ENCODE measurements at regions not wholly inside any gene's neighbourhood (a gene's known extent, or its start where the extent isn't known, plus 50 kb on each side); places are given as distances from the start of the nearest gene placed in this dataset.

DNA sequence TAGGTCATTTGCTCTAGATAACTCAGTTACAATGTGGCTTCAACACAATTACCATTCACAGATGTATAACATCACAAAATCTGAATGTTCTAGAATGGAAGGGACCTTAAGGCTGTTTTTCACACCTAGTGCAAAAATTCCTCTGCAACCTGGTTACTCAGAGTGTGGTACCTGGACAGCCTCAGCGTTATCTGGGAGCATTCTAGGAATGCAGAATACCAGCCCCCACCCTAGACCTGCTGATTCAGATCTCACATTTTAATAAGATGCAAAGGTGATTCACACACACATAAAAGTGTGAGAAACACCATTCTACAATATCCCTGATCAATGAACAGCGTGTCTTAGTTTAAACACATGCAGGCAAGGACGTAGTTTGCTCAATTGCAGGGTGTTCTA lies 233.1 kb downstream of the TDRD15 start:
- TF ChIP-seq TCF7L2 (IDR thresholded peaks at IDR 0.05; ENCODE audit: borderline replicate concordance, low read depth, low read length), result no peak
- no peak for TF ChIP-seq CTCF (tag by site-specific recombination; IDR thresholded peaks at IDR 0.05)
- TF ChIP-seq ZNF791 (tag by site-specific recombination; IDR thresholded peaks at IDR 0.05), result no peak
- TF ChIP-seq ZNF521 (tag by site-specific recombination; IDR thresholded peaks at IDR 0.05), result no peak
- TF ChIP-seq REST (tag by site-specific recombination; IDR thresholded peaks at IDR 0.05), result no peak
- TF ChIP-seq GLIS1 (tag by site-specific recombination; IDR thresholded peaks at IDR 0.05), result no peak
- TF ChIP-seq ZNF768 (tag by site-specific recombination; IDR thresholded peaks at IDR 0.05), result no peak
- TF ChIP-seq ZNF76 (tag by site-specific recombination; IDR thresholded peaks at IDR 0.05; ENCODE audit: borderline replicate concordance, low read depth), result no peak
- no peak for TF ChIP-seq ZNF792 (tag by site-specific recombination; IDR thresholded peaks at IDR 0.05)
- TF ChIP-seq ZFP37 (tag by site-specific recombination; IDR thresholded peaks at IDR 0.05), result no peak

All from HEK293 (cell line).